ENCODE measurements at regions not wholly inside any gene's neighbourhood (a gene's known extent, or its start where the extent isn't known, plus 50 kb on each side); places are given as distances from the start of the nearest gene placed in this dataset.

DNA sequence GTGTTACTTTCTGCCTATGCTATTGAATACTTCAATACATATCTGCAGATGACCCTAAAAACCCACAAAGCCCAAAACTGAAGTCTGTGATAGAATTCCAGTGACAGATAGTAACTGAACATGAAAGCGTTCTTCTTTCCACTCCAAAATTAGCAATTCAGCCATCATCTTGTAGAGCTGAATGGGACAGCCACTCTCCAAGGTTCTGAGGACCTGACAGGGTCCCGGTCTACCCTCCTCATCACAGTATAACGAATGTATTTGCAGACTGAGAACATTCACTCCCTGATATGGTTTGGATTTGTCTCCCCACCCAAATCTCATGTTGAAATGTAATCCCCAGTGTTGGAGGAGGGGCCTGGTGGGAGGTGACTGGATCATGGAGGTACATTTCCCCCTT lies 189.5 kb downstream of the MTCL1 start:
- TF ChIP-seq POLR2A (IDR thresholded peaks at IDR 0.05) = no peak
- TF ChIP-seq, protein P1, sequence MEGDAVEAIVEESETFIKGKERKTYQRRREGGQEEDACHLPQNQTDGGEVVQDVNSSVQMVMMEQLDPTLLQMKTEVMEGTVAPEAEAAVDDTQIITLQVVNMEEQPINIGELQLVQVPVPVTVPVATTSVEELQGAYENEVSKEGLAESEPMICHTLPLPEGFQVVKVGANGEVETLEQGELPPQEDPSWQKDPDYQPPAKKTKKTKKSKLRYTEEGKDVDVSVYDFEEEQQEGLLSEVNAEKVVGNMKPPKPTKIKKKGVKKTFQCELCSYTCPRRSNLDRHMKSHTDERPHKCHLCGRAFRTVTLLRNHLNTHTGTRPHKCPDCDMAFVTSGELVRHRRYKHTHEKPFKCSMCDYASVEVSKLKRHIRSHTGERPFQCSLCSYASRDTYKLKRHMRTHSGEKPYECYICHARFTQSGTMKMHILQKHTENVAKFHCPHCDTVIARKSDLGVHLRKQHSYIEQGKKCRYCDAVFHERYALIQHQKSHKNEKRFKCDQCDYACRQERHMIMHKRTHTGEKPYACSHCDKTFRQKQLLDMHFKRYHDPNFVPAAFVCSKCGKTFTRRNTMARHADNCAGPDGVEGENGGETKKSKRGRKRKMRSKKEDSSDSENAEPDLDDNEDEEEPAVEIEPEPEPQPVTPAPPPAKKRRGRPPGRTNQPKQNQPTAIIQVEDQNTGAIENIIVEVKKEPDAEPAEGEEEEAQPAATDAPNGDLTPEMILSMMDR (IDR thresholded peaks at IDR 0.05) = no peak
